ENCODE measurements at regions not wholly inside any gene's neighbourhood (a gene's known extent, or its start where the extent isn't known, plus 50 kb on each side); places are given as distances from the start of the nearest gene placed in this dataset.

GRCh38 chr3:182606905-182607504, 186.3 kb upstream of the ATP11B start:
- TF ChIP-seq POLR2AphosphoS5 (IDR thresholded peaks at IDR 0.05; ENCODE audit: low read depth, low read length) (no peak), TAF1 (IDR thresholded peaks at IDR 0.05; ENCODE audit: borderline replicate concordance, low read depth, low read length) (no peak), CTCF (IDR thresholded peaks at IDR 0.05) (no peak)

Measured in SK-N-SH (cell line).